ENCODE measurements at regions not wholly inside any gene's neighbourhood (a gene's known extent, or its start where the extent isn't known, plus 50 kb on each side); places are given as distances from the start of the nearest gene placed in this dataset.

DNA sequence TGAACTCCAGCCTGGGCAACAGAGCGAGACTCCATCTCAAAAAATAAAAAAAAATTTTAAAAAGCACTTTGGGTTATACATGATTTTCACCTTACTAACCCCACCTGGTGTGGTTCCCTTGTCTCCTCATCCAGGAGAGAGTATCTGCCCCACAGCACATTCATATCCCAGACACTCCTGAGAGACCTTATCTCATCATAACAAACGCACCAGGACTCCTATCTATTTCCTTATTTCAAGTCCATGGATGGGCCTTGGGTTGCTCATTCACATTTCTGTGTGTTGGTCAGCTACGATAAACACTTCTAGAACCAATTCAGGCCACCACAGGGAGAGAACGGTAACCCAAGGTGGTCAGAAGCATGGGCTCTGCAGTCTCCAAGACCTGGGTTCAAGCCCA lies 88.6 kb upstream of the SPATA12 start:
- TF ChIP-seq POLR2AphosphoS5 (IDR thresholded peaks at IDR 0.05) (no peak), EP300 (IDR thresholded peaks at IDR 0.05) (no peak), POLR2A (IDR thresholded peaks at IDR 0.05; ENCODE audit: low read depth) (no peak)
- TF ChIP-seq, protein P1, sequence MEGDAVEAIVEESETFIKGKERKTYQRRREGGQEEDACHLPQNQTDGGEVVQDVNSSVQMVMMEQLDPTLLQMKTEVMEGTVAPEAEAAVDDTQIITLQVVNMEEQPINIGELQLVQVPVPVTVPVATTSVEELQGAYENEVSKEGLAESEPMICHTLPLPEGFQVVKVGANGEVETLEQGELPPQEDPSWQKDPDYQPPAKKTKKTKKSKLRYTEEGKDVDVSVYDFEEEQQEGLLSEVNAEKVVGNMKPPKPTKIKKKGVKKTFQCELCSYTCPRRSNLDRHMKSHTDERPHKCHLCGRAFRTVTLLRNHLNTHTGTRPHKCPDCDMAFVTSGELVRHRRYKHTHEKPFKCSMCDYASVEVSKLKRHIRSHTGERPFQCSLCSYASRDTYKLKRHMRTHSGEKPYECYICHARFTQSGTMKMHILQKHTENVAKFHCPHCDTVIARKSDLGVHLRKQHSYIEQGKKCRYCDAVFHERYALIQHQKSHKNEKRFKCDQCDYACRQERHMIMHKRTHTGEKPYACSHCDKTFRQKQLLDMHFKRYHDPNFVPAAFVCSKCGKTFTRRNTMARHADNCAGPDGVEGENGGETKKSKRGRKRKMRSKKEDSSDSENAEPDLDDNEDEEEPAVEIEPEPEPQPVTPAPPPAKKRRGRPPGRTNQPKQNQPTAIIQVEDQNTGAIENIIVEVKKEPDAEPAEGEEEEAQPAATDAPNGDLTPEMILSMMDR (IDR thresholded peaks at IDR 0.05) = no peak
